H1 (cell line): ENCODE measurements at regions not wholly inside any gene's neighbourhood (a gene's known extent, or its start where the extent isn't known, plus 50 kb on each side); places are given as distances from the start of the nearest gene placed in this dataset.

Source experiments
- BCL11A ChIP-seq, 2 experiments: IDR thresholded peaks; one replicate each; pipeline ENCODE4 v1.6.1; 2011; ENCODE audit warnings: low read depth in 2 of 2, low read length in 2 of 2, mild to moderate bottlenecking in 2 of 2
- CTCF ChIP-seq, 3 experiments: IDR thresholded peaks; 1 replicate in 2 of 3; 2 replicates in 1 of 3; pipeline versions ENCODE4 v1.5.1 to v1.6.1; 2011; ENCODE audit warnings: low read length in 3 of 3, mild to moderate bottlenecking in 3 of 3, inconsistent platforms in 2 of 3, low read depth in 1 of 3, moderate library complexity in 1 of 3; ENCODE audit not compliant: insufficient read depth in 1 of 3; ENCODE audit errors: control extremely low read depth in 1 of 3
- EZH2 ChIP-seq: fragments of 200-600 bp; sonication (generic); IDR thresholded peaks from 2 replicates; pipeline ENCODE4 v1.7.1; 2012; ENCODE audit warnings: low read depth, mild to moderate bottlenecking, moderate library complexity, low read length, inconsistent platforms; ENCODE audit not compliant: severe bottlenecking
- HDAC2 ChIP-seq, 2 experiments: fragments of 300-600 bp in 1 of 2; sonication (generic) in 1 of 2; IDR thresholded peaks; 2 replicates each; pipeline ENCODE4 v1.6.1; 2011 to 2012; ENCODE audit warnings: low read depth in 2 of 2, low read length in 2 of 2, mild to moderate bottlenecking in 2 of 2, moderate library complexity in 2 of 2, borderline replicate concordance in 1 of 2, inconsistent platforms in 1 of 2
- MAFK ChIP-seq: IDR thresholded peaks from 2 replicates; pipeline ENCODE4 v1.6.1; 2012; ENCODE audit warnings: low read depth, mild to moderate bottlenecking, improper control_type of control experiment, low read length
- POLR2A ChIP-seq, 2 experiments: IDR thresholded peaks; 1 replicate in 1 of 2; 2 replicates in 1 of 2; pipeline ENCODE4 v1.6.1; 2011; ENCODE audit warnings: low read depth in 2 of 2, low read length in 2 of 2, mild to moderate bottlenecking in 2 of 2; ENCODE audit errors: control extremely low read depth in 1 of 2
- POLR2AphosphoS5 ChIP-seq: IDR thresholded peaks from 2 replicates; pipeline ENCODE4 v1.6.1; 2011; ENCODE audit warnings: low read depth, low read length
- RFX5 ChIP-seq: IDR thresholded peaks from 2 replicates; pipeline ENCODE4 v1.6.1; 2011; ENCODE audit warnings: low read depth, low read length, improper control_type of control experiment, borderline replicate concordance

DNA sequence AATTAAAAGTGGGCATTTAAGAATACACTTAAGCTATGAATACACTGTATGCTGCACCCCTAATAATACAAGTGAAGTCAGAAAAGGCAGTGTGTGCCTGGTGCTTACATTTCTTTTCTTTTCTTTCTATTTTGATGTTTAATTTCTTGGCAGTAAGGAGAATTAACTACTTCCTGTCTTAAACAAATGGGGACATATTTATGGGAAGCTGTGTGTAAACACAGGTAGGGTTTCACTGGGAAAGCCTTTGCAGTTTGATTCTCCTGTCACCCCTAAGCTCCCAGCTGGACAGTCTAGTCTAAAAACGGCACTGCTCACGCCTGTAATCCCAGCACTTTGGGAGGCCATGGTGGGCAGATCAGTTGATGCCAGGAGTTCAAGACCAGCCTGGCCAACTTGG lies 146.0 kb downstream of the MIS18A start:
- no peak for TF ChIP-seq MAFK
- no peak for TF ChIP-seq CTCF (IDR thresholded peaks at IDR 0.05; ENCODE audit: control extremely low read depth in 1 of 3, insufficient read depth in 1 of 3, low read depth in 1 of 3, low read length in 3 of 3)
- no peak for TF ChIP-seq HDAC2 (IDR thresholded peaks at IDR 0.05; ENCODE audit: borderline replicate concordance in 1 of 2, low read depth in 2 of 2, low read length in 2 of 2)
- no peak for TF ChIP-seq POLR2A (IDR thresholded peaks at IDR 0.05; ENCODE audit: control extremely low read depth in 1 of 2, low read depth in 2 of 2, low read length in 2 of 2)
- no peak for TF ChIP-seq RFX5
- no peak for TF ChIP-seq EZH2
- TF ChIP-seq POLR2AphosphoS5: no peak
- no peak for TF ChIP-seq BCL11A (IDR thresholded peaks at IDR 0.05; ENCODE audit: low read depth in 2 of 2, low read length in 2 of 2)
